Left lung (tissue), 4 donors: ENCODE measurements at regions not wholly inside any gene's neighbourhood (a gene's known extent, or its start where the extent isn't known, plus 50 kb on each side); places are given as distances from the start of the nearest gene placed in this dataset.
"Not testable (repeated sequence)": the region's sequence is repeated elsewhere in the genome, so short reads cannot be mapped to it uniquely, and the experiment has no call there.

Experiments used
- ATAC-seq: fragments of 200-7000 bp; cut with Tn5 transposase; one replicate; pipeline ENCODE4 v1.9.1; 2020; ENCODE audit warnings: moderate library complexity
- DNase-seq, 4 donors: peaks; one replicate each; pipeline ENCODE4 v3.0.0-alpha.2; 2013 to 2020
- H3K27ac ChIP-seq, 2 donors: fragments of 200-600 bp; sonication (generic) in 1 of 2; one replicate each; pipeline versions ENCODE4 v1.5.0 to v1.8.0; 2020 to 2021
- H3K27me3 ChIP-seq, 2 donors: fragments of 200-600 bp; sonication (generic) in 1 of 2; one replicate each; pipeline versions ENCODE4 v1.5.0 to v1.8.0; 2020 to 2021
- H3K36me3 ChIP-seq, 2 donors: fragments of 200-600 bp; sonication (generic) in 1 of 2; one replicate each; pipeline versions ENCODE4 v1.5.0 to v1.8.0; 2020 to 2021
- H3K4me1 ChIP-seq, 2 donors: fragments of 200-600 bp; one replicate each; pipeline ENCODE4 v1.8.0; 2021
- H3K4me3 ChIP-seq, 2 donors: fragments of 200-600 bp; sonication (generic) in 1 of 2; one replicate each; pipeline versions ENCODE4 v1.5.0 to v1.8.0; 2020 to 2021; ENCODE audit warnings: mild to moderate bottlenecking in 1 of 2
- H3K9me3 ChIP-seq, 2 donors: fragments of 200-600 bp; sonication (generic) in 1 of 2; one replicate each; pipeline versions ENCODE4 v1.5.0 to v1.8.0; 2020 to 2021
- intact Hi-C, 2 donors: fragments of 100-400 bp; cut with DNase I; formaldehyde crosslinking; loops; one replicate each; pipeline versions ENCODE4 v1.11.2 to v1.14.2; 2022
- TF ChIP-seq, protein P1 (sequence below), 2 donors: fragments of 200-600 bp; sonication (generic) in 1 of 2; IDR thresholded peaks; one replicate each; pipeline versions ENCODE4 v1.5.0 to v1.8.0; 2021; ENCODE audit warnings: antibody characterized with exemption in 2 of 2
- donor health status: DM: no; HTN: yes; CAD: no.
- donor health status: DM: no; HTN: no; CAD: no.

DNA sequence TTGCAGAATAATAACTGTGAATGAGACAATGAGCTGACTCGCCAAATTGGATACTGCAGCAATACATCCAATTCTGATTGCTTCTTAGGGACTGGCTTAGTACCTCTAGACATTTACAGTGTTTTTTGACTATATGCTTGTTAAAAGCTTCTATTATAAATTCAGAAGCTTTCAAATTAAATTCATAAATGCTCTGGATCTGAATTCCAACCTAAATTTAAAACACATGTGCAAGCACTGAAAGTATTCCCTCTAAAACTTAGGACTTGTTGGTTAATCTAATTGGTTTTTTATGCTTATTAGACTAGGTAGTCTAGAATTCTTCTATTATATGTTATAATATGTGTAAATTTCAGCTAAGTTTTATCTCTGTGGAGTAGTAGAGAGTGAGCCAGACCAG is 306.9 kb downstream of the CPS1 start:
- no peak for DNase-seq
- H3K27ac ChIP-seq, result no peak overlapping the region
- intact Hi-C loops, result no loop called here
- no peaks in the 10 kb centered on the region for H3K4me1 ChIP-seq
- no peak for ATAC-seq
- no peaks in the 10 kb centered on the region for H3K36me3 ChIP-seq
- H3K9me3 ChIP-seq, result no peaks in the 10 kb centered on the region
- TF ChIP-seq, protein P1, sequence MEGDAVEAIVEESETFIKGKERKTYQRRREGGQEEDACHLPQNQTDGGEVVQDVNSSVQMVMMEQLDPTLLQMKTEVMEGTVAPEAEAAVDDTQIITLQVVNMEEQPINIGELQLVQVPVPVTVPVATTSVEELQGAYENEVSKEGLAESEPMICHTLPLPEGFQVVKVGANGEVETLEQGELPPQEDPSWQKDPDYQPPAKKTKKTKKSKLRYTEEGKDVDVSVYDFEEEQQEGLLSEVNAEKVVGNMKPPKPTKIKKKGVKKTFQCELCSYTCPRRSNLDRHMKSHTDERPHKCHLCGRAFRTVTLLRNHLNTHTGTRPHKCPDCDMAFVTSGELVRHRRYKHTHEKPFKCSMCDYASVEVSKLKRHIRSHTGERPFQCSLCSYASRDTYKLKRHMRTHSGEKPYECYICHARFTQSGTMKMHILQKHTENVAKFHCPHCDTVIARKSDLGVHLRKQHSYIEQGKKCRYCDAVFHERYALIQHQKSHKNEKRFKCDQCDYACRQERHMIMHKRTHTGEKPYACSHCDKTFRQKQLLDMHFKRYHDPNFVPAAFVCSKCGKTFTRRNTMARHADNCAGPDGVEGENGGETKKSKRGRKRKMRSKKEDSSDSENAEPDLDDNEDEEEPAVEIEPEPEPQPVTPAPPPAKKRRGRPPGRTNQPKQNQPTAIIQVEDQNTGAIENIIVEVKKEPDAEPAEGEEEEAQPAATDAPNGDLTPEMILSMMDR (IDR thresholded peaks at IDR 0.05), result no peak
- H3K4me3 ChIP-seq, result no peak overlapping the region
- H3K27me3 ChIP-seq, result no peaks in the 10 kb centered on the region

DNA sequence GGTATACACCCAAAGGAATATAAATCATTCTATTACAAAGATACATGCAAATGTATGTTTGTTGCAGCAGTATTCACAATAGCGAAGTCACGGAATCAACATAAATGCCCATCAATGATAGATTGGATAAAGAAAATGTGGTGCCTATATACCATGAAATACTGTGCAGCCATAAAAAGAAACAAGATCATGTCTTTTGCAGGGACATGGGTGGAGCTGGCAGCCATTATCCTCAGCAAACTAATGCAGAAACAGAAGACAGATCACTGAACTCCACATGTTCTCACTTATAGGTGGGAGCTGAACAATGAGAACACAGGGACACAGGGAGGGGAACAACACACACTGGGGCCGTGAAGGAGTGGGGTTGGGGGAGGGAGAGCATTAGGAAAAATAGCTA is 315.2 kb downstream of the CPS1 start:
- H3K9me3 ChIP-seq, H3K4me1 ChIP-seq, DNase-seq, H3K36me3 ChIP-seq, intact Hi-C loops, ATAC-seq, H3K27me3 ChIP-seq, H3K27ac ChIP-seq, H3K4me3 ChIP-seq: not testable (repeated sequence)

DNA sequence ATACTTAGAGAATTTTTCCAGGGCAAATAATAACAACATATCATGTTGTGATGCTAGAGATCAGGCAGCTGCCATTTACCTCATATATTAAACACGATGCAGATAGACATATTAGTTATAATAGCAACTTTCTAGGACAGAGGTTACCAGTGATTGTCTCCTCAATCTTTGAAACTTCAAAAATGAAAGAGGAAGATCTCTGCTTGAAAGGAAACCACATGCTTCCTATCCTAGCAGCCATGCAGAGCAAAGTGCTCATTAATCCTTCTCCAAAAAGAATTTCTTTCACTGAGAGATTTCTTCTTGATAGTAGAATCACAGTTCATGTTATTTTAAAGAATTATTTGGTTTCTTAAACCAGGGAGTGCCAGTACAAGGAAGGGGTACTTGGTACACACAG is 317.2 kb downstream of the CPS1 start:
- intact Hi-C loops, result no loop called here
- TF ChIP-seq, protein P1 (IDR thresholded peaks at IDR 0.05), result no peak
- Histone ChIP-seq H3K36me3 (no peaks in the 10 kb centered on the region), H3K4me1 (no peaks in the 10 kb centered on the region), H3K27ac (no peak overlapping the region), H3K27me3 (no peaks in the 10 kb centered on the region), H3K9me3 (no peaks in the 10 kb centered on the region), H3K4me3 (no peak overlapping the region)
- no peak for DNase-seq
- no peak for ATAC-seq

DNA sequence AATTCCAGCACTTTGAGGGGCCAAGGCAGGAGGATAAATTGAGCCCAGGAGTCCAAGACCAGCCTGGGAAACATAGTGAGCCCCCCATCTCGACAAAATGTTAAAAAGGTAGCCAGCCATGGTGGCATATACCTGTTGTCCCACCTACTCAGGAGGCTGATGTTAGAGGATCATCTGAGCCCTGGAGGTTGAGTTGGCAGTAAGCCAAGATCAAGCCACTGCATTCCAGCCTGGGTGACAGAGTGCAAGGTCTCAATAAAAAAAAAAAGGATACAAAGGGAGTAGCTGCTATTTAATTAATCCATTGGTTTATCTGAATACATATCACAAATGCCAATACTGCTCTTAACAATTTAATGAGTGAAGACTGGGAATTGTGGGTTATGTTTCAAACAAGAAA is 327.8 kb downstream of the CPS1 start:
- ATAC-seq (no peak), DNase-seq (no peak)
- Histone ChIP-seq H3K27ac (no peak overlapping the region), H3K27me3 (no peaks in the 10 kb centered on the region), H3K4me3 (no peak overlapping the region), H3K4me1 (no peaks in the 10 kb centered on the region), H3K9me3 (peaks cover 0 to 15% of the 10 kb centered on the region in 2 donors), H3K36me3 (no peaks in the 10 kb centered on the region)
- TF ChIP-seq, protein P1 (IDR thresholded peaks at IDR 0.05), result no peak
- intact Hi-C loops, result no loop called here

DNA sequence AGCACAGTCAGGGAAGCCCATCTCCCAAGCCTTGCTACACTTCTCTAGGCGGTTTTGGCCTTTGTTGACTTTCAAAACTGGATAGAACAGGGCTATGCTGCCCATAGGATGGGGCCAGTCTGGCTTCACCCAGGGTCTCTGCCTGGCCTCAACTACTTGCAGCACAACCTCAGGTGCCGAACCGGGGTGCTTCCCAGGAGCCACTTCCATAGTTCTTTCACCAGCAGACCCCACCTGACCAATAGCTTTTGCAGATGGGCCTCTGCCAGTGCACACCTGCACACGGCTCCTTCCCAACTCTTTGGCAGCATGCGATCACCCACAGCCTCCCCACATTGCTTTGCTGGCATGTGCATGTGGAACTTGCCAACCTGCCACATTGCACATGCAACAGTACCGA is 331.6 kb downstream of the CPS1 start:
- DNase-seq (no peak), ATAC-seq (no peak)
- TF ChIP-seq, protein P1 (IDR thresholded peaks at IDR 0.05), result no peak
- Histone ChIP-seq H3K27ac (no peak overlapping the region), H3K4me3 (no peak overlapping the region), H3K36me3 (no peaks in the 10 kb centered on the region), H3K27me3 (no peaks in the 10 kb centered on the region), H3K4me1 (no peaks in the 10 kb centered on the region), H3K9me3 (peaks cover 0 to 24% of the 10 kb centered on the region in 2 donors)
- intact Hi-C loops, result no loop called here

DNA sequence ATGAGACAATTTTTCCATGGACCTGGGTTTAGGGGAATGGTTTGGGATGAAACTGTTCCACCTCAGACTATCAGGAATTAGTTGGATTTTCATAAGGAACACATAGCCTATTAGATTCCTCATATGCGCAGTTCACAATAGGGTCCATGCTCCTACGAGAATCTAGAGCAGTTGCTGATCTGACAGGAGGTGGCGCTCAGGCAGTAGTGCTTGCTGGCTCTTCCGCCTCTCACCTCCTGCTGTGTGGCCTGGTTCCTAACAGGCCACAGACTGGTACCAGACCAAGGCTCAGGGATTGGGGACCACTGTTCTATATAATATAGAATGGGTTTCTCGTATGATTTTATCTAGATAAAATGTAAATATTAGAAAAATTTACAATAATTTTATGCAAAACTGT is 338.7 kb downstream of the CPS1 start:
- H3K4me3 ChIP-seq, result no peak overlapping the region
- no peaks in the 10 kb centered on the region for H3K4me1 ChIP-seq
- no peaks in the 10 kb centered on the region for H3K27me3 ChIP-seq
- no peaks in the 10 kb centered on the region for H3K36me3 ChIP-seq
- H3K27ac ChIP-seq, result no peak overlapping the region
- no peak for DNase-seq
- intact Hi-C loops, result no loop called here
- ATAC-seq, result no peak
- TF ChIP-seq, protein P1 (IDR thresholded peaks at IDR 0.05), result no peak
- peaks cover 0 to 8% of the 10 kb centered on the region in 2 donors for H3K9me3 ChIP-seq
